Glutamatergic neuron (in vitro differentiated cells): ENCODE measurements at regions not wholly inside any gene's neighbourhood (a gene's known extent, or its start where the extent isn't known, plus 50 kb on each side); places are given as distances from the start of the nearest gene placed in this dataset.

Source experiments
- DNase-seq: peaks from one replicate; pipeline ENCODE4 v3.0.0; 2022
- H3K27ac Mint-ChIP-seq: one replicate; pipeline ENCODE4 v1.8.0; 2020; ENCODE audit warnings: mild to moderate bottlenecking, mixed read lengths, inconsistent platforms; ENCODE audit not compliant: unreplicated experiment
- H3K27me3 Mint-ChIP-seq: one replicate; pipeline ENCODE4 v1.8.0; 2020; ENCODE audit warnings: mild to moderate bottlenecking, moderate library complexity, mixed read lengths, inconsistent platforms; ENCODE audit not compliant: unreplicated experiment
- H3K36me3 Mint-ChIP-seq: one replicate; pipeline ENCODE4 v1.8.0; 2020; ENCODE audit warnings: mild to moderate bottlenecking, mixed read lengths, inconsistent platforms; ENCODE audit not compliant: unreplicated experiment
- H3K4me1 Mint-ChIP-seq: one replicate; pipeline ENCODE4 v1.8.0; 2020; ENCODE audit warnings: mild to moderate bottlenecking, low read depth, mixed read lengths, inconsistent platforms; ENCODE audit not compliant: unreplicated experiment
- H3K4me3 Mint-ChIP-seq: one replicate; pipeline ENCODE4 v1.8.0; 2020; ENCODE audit warnings: mild to moderate bottlenecking, mixed read lengths, inconsistent platforms; ENCODE audit not compliant: unreplicated experiment
- H3K9me3 Mint-ChIP-seq: one replicate; pipeline ENCODE4 v1.8.0; 2020; ENCODE audit warnings: mild to moderate bottlenecking, moderate library complexity, mixed read lengths, inconsistent platforms; ENCODE audit not compliant: unreplicated experiment
- TF ChIP-seq, protein P1 (sequence below): fragments of 200-600 bp; sonication (generic); IDR thresholded peaks from one replicate; pipeline ENCODE4 v1.5.0; 2021; ENCODE audit not compliant: partially characterized antibody, unreplicated experiment

GRCh38 chr15:31247404-31247803, 79.2 kb upstream of the KLF13 start:
- H3K4me3 Mint-ChIP-seq: no peak overlapping the region
- H3K4me1 Mint-ChIP-seq: peaks cover 15% of the 10 kb centered on the region

DNA sequence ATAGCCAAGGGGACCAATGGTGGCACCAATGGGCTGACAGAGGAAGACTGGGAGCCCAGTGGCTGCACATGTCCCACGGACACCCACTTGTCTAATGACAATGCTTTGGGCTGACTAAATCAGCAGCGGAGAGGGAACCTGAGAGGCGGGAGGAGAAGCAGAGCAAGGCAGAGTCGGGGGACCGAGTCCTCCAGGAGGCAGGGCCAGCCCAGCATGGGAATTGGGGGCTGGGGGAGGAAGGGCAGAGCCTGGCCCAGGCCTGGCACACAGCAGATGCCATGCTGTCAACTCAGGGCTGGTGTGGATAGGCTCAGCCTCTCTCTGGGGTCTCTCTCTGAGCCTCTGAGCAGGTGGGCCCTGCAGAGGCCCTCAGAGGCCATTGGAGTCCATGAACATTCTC, 78.4 kb upstream of the KLF13 start:
- TF ChIP-seq, protein P1, sequence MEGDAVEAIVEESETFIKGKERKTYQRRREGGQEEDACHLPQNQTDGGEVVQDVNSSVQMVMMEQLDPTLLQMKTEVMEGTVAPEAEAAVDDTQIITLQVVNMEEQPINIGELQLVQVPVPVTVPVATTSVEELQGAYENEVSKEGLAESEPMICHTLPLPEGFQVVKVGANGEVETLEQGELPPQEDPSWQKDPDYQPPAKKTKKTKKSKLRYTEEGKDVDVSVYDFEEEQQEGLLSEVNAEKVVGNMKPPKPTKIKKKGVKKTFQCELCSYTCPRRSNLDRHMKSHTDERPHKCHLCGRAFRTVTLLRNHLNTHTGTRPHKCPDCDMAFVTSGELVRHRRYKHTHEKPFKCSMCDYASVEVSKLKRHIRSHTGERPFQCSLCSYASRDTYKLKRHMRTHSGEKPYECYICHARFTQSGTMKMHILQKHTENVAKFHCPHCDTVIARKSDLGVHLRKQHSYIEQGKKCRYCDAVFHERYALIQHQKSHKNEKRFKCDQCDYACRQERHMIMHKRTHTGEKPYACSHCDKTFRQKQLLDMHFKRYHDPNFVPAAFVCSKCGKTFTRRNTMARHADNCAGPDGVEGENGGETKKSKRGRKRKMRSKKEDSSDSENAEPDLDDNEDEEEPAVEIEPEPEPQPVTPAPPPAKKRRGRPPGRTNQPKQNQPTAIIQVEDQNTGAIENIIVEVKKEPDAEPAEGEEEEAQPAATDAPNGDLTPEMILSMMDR: no peak
- DNase-seq: no peak
- H3K9me3 Mint-ChIP-seq: peaks cover 5% of the 10 kb centered on the region
- H3K36me3 Mint-ChIP-seq: no peaks in the 10 kb centered on the region
- no peak overlapping the region for H3K27ac Mint-ChIP-seq
- H3K4me3 Mint-ChIP-seq: peak overlapping the region; percentile 36
- H3K4me1 Mint-ChIP-seq: peaks cover 20% of the 10 kb centered on the region
- peaks cover 3% of the 10 kb centered on the region for H3K27me3 Mint-ChIP-seq

More at GRCh38 chr15:31247404-31247803, 79.2 kb upstream of the KLF13 start:
- TF ChIP-seq, protein P1: peak; percentile 11
- peaks cover 3% of the 10 kb centered on the region for H3K9me3 Mint-ChIP-seq
- DNase-seq: no peak
- peaks cover 3% of the 10 kb centered on the region for H3K27me3 Mint-ChIP-seq
- no peak overlapping the region for H3K27ac Mint-ChIP-seq
- no peaks in the 10 kb centered on the region for H3K36me3 Mint-ChIP-seq

DNA sequence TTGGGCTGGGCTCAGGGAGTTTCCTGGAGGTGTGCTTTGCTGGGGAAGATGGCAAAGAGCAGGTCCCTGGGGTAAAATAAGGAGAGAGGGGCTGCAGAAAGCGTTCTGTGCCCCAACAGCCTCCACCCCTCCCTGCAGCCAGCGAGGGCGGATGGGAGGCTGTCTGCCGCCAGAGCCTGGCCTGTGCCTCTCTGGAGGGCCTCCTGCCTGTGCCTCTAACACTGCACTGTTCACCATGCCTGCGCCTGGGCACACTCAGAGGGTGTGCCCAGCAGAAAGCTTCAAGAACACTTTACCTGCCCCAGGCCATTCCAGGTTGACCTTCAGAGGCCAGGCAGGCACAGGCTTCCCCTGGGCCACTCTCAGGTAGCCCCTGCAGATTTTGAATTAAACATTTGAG, 77.7 kb upstream of the KLF13 start:
- H3K36me3 Mint-ChIP-seq: no peaks in the 10 kb centered on the region
- H3K4me1 Mint-ChIP-seq: peaks cover 20% of the 10 kb centered on the region
- no peak overlapping the region for H3K27ac Mint-ChIP-seq
- TF ChIP-seq, protein P1: no peak
- peaks cover 5% of the 10 kb centered on the region for H3K9me3 Mint-ChIP-seq
- DNase-seq: no peak
- peaks cover 3% of the 10 kb centered on the region for H3K27me3 Mint-ChIP-seq
- no peak overlapping the region for H3K4me3 Mint-ChIP-seq

- Mint-ChIP-seq H3K4me3 (no peak overlapping the region), H3K27me3 (peaks cover 3% of the 10 kb centered on the region), H3K9me3 (peaks cover 5% of the 10 kb centered on the region), H3K4me1 (peaks cover 24% of the 10 kb centered on the region), H3K36me3 (no peaks in the 10 kb centered on the region), H3K27ac (peak overlapping the region; percentile 12)
- TF ChIP-seq, protein P1: no peak
- DNase-seq: no peak
Observed at GRCh38 chr15:31250033-31250432, 76.6 kb upstream of the KLF13 start.

DNA sequence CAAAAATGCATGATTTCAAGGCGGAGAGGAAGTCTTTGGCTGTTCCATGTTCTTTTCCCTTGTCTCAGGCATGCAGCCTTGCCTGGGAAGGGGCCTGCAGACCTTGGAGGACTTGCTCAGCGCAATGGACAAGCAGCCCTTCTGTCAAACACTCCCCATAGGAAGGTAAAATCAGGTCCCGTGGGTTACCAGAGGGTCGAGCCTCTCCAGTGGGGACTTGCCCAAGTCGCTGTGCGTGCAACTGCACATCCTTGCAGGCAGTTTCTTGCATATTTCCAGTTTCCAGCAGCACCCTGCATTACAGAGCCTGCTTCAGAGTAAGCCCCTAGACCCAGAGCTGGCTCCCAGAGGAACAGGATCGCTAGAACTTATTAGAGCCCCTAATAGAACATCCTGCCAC, 75.5 kb upstream of the KLF13 start:
- TF ChIP-seq, protein P1: no peak
- Mint-ChIP-seq H3K4me3 (no peak overlapping the region), H3K27ac (no peak overlapping the region), H3K36me3 (no peaks in the 10 kb centered on the region), H3K27me3 (peaks cover 3% of the 10 kb centered on the region), H3K4me1 (peaks cover 28% of the 10 kb centered on the region), H3K9me3 (peaks cover 5% of the 10 kb centered on the region)
- DNase-seq: no peak
